ENCODE measurements at regions not wholly inside any gene's neighbourhood (a gene's known extent, or its start where the extent isn't known, plus 50 kb on each side); places are given as distances from the start of the nearest gene placed in this dataset.
A peak's percentile ranks its signal among the peaks of the same experiment; 100 is the strongest.

GRCh38 chr22:34476762-34477161 is 556.5 kb upstream of the LARGE1 start:
- CTCF ChIA-PET (ENCODE audit: low intra/inter-chr PET ratio, low total read pairs): no interaction called here
- ATAC-seq: no peak
- no peak for FAIRE-seq

GRCh38 chr22:34481090-34481489 is 560.8 kb upstream of the LARGE1 start:
- 17% methylated on average over 3 of the region's 3 CpGs for WGBS (ENCODE audit: low lambda C conversion rate)
- BruUV-seq (replicated peaks): no TSS peak
- CTCF ChIA-PET (ENCODE audit: low intra/inter-chr PET ratio, low total read pairs): no interaction called here
- TF ChIP-seq ZNF761 (CRISPR knock-in tag; conservative IDR thresholded peaks at IDR 0.05): no peak
- no peak for TF ChIP-seq KLF15 (CRISPR knock-in tag; IDR thresholded peaks at IDR 0.05; ENCODE audit: borderline replicate concordance)
- TF ChIP-seq FOSL2 (CRISPR knock-in tag; IDR thresholded peaks at IDR 0.05): no peak
- TF ChIP-seq ZMYM4 (CRISPR knock-in tag; IDR thresholded peaks at IDR 0.05): no peak
- no peak for TF ChIP-seq ZNF260 (CRISPR knock-in tag; IDR thresholded peaks at IDR 0.05; ENCODE audit: borderline replicate concordance, low read depth)
- TF ChIP-seq, protein P1, sequence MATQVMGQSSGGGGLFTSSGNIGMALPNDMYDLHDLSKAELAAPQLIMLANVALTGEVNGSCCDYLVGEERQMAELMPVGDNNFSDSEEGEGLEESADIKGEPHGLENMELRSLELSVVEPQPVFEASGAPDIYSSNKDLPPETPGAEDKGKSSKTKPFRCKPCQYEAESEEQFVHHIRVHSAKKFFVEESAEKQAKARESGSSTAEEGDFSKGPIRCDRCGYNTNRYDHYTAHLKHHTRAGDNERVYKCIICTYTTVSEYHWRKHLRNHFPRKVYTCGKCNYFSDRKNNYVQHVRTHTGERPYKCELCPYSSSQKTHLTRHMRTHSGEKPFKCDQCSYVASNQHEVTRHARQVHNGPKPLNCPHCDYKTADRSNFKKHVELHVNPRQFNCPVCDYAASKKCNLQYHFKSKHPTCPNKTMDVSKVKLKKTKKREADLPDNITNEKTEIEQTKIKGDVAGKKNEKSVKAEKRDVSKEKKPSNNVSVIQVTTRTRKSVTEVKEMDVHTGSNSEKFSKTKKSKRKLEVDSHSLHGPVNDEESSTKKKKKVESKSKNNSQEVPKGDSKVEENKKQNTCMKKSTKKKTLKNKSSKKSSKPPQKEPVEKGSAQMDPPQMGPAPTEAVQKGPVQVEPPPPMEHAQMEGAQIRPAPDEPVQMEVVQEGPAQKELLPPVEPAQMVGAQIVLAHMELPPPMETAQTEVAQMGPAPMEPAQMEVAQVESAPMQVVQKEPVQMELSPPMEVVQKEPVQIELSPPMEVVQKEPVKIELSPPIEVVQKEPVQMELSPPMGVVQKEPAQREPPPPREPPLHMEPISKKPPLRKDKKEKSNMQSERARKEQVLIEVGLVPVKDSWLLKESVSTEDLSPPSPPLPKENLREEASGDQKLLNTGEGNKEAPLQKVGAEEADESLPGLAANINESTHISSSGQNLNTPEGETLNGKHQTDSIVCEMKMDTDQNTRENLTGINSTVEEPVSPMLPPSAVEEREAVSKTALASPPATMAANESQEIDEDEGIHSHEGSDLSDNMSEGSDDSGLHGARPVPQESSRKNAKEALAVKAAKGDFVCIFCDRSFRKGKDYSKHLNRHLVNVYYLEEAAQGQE (IDR thresholded peaks at IDR 0.05; ENCODE audit: borderline replicate concordance in 1 of 2, low read depth in 1 of 2, low read length in 2 of 2): no peak
- TF ChIP-seq, protein P2, sequence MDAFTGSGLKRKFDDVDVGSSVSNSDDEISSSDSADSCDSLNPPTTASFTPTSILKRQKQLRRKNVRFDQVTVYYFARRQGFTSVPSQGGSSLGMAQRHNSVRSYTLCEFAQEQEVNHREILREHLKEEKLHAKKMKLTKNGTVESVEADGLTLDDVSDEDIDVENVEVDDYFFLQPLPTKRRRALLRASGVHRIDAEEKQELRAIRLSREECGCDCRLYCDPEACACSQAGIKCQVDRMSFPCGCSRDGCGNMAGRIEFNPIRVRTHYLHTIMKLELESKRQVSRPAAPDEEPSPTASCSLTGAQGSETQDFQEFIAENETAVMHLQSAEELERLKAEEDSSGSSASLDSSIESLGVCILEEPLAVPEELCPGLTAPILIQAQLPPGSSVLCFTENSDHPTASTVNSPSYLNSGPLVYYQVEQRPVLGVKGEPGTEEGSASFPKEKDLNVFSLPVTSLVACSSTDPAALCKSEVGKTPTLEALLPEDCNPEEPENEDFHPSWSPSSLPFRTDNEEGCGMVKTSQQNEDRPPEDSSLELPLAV (CRISPR knock-in tag; conservative IDR thresholded peaks at IDR 0.05; ENCODE audit: low read depth): no peak

More at GRCh38 chr22:34476762-34477161, 556.5 kb upstream of the LARGE1 start:
- Histone ChIP-seq H3K27ac (ENCODE audit: extremely low read length, insufficient read depth, low read length) (no peak overlapping the region), H3K79me2 (ENCODE audit: insufficient read depth, low read length) (no peaks in the 10 kb centered on the region), H3K9ac (ENCODE audit: insufficient read depth, low read depth, low read length) (no peak overlapping the region), H3K4me1 (ENCODE audit: insufficient read depth, low read length) (no peaks in the 10 kb centered on the region), H3K27me3 (ENCODE audit: control insufficient read depth in 1 of 2, insufficient read depth in 2 of 2, low read length in 2 of 2) (no peaks in the 10 kb centered on the region), H3K4me2 (ENCODE audit: low read depth, low read length) (no peak overlapping the region), H4K20me1 (ENCODE audit: insufficient read depth, low read length) (no peaks in the 10 kb centered on the region), H2AFZ (ENCODE audit: low read length) (no peak overlapping the region), H3K4me3 (replicated peaks in 1 of 3; ENCODE audit: insufficient read depth in 1 of 3, low read depth in 2 of 3, low read length in 3 of 3) (no peak overlapping the region), H3K36me3 (replicated peaks in 1 of 2; ENCODE audit: control insufficient read depth in 1 of 2, insufficient read depth in 2 of 2, low read length in 2 of 2) (no peaks in the 10 kb centered on the region), H3K9me3 (ENCODE audit: low read length) (peaks cover 9% of the 10 kb centered on the region)
- intact Hi-C loops (cut with micrococcal nuclease; ENCODE audit: unreplicated experiment) (no loop called here), in situ Hi-C loops (cut with HindIII; ENCODE audit: extremely low pct_ligation_motif_present, low pct_unique_long_range_greater_than_20kb) (no loop called here)
- POLR2A ChIA-PET: no interaction called here
- DNase-seq (ENCODE audit: low spot score): no peak
- 5% methylated on average over 2 of the region's 2 CpGs for WGBS (ENCODE audit: low lambda C conversion rate)
- peak; percentile 61 to 73 for TF ChIP-seq MAFK (conservative IDR thresholded peaks at IDR 0.05 in 1 of 2, IDR thresholded peaks at IDR 0.05 in 1 of 2; ENCODE audit: low read length in 2 of 2)
- no peak for TF ChIP-seq ZBTB34 (CRISPR knock-in tag; IDR thresholded peaks at IDR 0.05)
- peak; percentile 64 for TF ChIP-seq MAFF (IDR thresholded peaks at IDR 0.05; ENCODE audit: low read depth, low read length)
- no peak for TF ChIP-seq JARID2 (CRISPR knock-in tag; IDR thresholded peaks at IDR 0.05; ENCODE audit: insufficient replicate concordance)
- TF ChIP-seq FOXO1 (CRISPR knock-in tag; IDR thresholded peaks at IDR 0.05): no peak
- no TSS peak for BruUV-seq (replicated peaks)

More at GRCh38 chr22:34481090-34481489, 560.8 kb upstream of the LARGE1 start:
- Histone ChIP-seq H3K9me3 (ENCODE audit: low read length) (peaks cover 9% of the 10 kb centered on the region), H3K4me2 (ENCODE audit: low read depth, low read length) (no peak overlapping the region), H3K27me3 (ENCODE audit: control insufficient read depth in 1 of 2, insufficient read depth in 2 of 2, low read length in 2 of 2) (peaks cover 0 to 2% of the 10 kb centered on the region in 2 experiments; a peak in 1 of 5 replicates), H3K27ac (ENCODE audit: extremely low read length, insufficient read depth, low read length) (no peak overlapping the region), H3K9ac (ENCODE audit: insufficient read depth, low read depth, low read length) (no peak overlapping the region), H3K4me3 (replicated peaks in 1 of 3; ENCODE audit: insufficient read depth in 1 of 3, low read depth in 2 of 3, low read length in 3 of 3) (no peak overlapping the region), H3K36me3 (replicated peaks in 1 of 2; ENCODE audit: control insufficient read depth in 1 of 2, insufficient read depth in 2 of 2, low read length in 2 of 2) (no peaks in the 10 kb centered on the region), H2AFZ (ENCODE audit: low read length) (no peak overlapping the region), H3K4me1 (ENCODE audit: insufficient read depth, low read length) (no peaks in the 10 kb centered on the region), H3K79me2 (ENCODE audit: insufficient read depth, low read length) (no peaks in the 10 kb centered on the region), H4K20me1 (ENCODE audit: insufficient read depth, low read length) (no peaks in the 10 kb centered on the region)
- in situ Hi-C loops (cut with HindIII; ENCODE audit: extremely low pct_ligation_motif_present, low pct_unique_long_range_greater_than_20kb): no loop called here
- no peak for DNase-seq (ENCODE audit: low spot score)
- POLR2A ChIA-PET: no interaction called here
- intact Hi-C loops (cut with micrococcal nuclease; ENCODE audit: unreplicated experiment): no loop called here
- no peak for ATAC-seq
- FAIRE-seq: no peak

Measured in HepG2 (cell line).